Right hindlimb (tissue), 1 donor: ENCODE measurements at regions not wholly inside any gene's neighbourhood (a gene's known extent, or its start where the extent isn't known, plus 50 kb on each side); places are given as distances from the start of the nearest gene placed in this dataset.
A peak's percentile ranks its signal among the peaks of the same experiment; 100 is the strongest.

Experiments
- DNase-seq: peaks from one replicate; pipeline ENCODE4 v3.0.0-alpha.2; 2018

- DNase-seq: no peak
Measured at GRCh38 chr13:36493046-36493445, 60.8 kb downstream of the CCNA1 start.

GRCh38 chr13:36495431-36495830 lies 63.1 kb downstream of the CCNA1 start:
- DNase-seq: no peak

GRCh38 chr13:36509369-36509768 lies 77.1 kb downstream of the CCNA1 start:
- DNase-seq: no peak

GRCh38 chr13:36512771-36513170 lies 80.5 kb downstream of the CCNA1 start:
- DNase-seq: no peak

- DNase-seq: no peak
Measured at GRCh38 chr13:36513266-36513665, 81.0 kb downstream of the CCNA1 start.

GRCh38 chr13:36515466-36515865 lies 83.2 kb downstream of the CCNA1 start:
- DNase-seq: no peak

- DNase-seq: no peak
Measured at GRCh38 chr13:36516225-36516624, 83.9 kb downstream of the CCNA1 start.

- no peak for DNase-seq
Measured at GRCh38 chr13:36518707-36519106, 86.4 kb downstream of the CCNA1 start.

GRCh38 chr13:36519432-36519831 lies 87.1 kb downstream of the CCNA1 start:
- DNase-seq: no peak

- DNase-seq: no peak
Measured at GRCh38 chr13:36520111-36520510, 87.8 kb downstream of the CCNA1 start.

- no peak for DNase-seq
Measured at GRCh38 chr13:36526897-36527296, 94.6 kb downstream of the CCNA1 start.

GRCh38 chr13:36528105-36528504 lies 95.8 kb downstream of the CCNA1 start:
- no peak for DNase-seq

GRCh38 chr13:36530050-36530789 lies 97.9 kb downstream of the CCNA1 start:
- DNase-seq: peak; percentile 77

- no peak for DNase-seq
Measured at GRCh38 chr13:36530861-36531590, 98.7 kb downstream of the CCNA1 start.

- peak; percentile 45 for DNase-seq
Measured at GRCh38 chr13:36531746-36532486, 99.6 kb downstream of the CCNA1 start.

GRCh38 chr13:36533806-36534205 lies 101.5 kb downstream of the CCNA1 start:
- no peak for DNase-seq

GRCh38 chr13:36536546-36536945 lies 104.3 kb downstream of the CCNA1 start:
- no peak for DNase-seq

GRCh38 chr13:36543671-36544070 lies 111.4 kb downstream of the CCNA1 start:
- DNase-seq: no peak

GRCh38 chr13:36548129-36548528 lies 115.8 kb downstream of the CCNA1 start:
- DNase-seq: no peak

GRCh38 chr13:36549126-36549702 lies 116.9 kb downstream of the CCNA1 start:
- DNase-seq: no peak

GRCh38 chr13:36549755-36550154 lies 117.5 kb downstream of the CCNA1 start:
- peak; percentile 39 for DNase-seq

- DNase-seq: no peak
Measured at GRCh38 chr13:36550177-36550576, 117.9 kb downstream of the CCNA1 start.

GRCh38 chr13:36551445-36551844 lies 119.2 kb downstream of the CCNA1 start:
- DNase-seq: no peak
